CD14-positive monocyte (primary cell): ENCODE measurements at regions not wholly inside any gene's neighbourhood (a gene's known extent, or its start where the extent isn't known, plus 50 kb on each side); places are given as distances from the start of the nearest gene placed in this dataset.

Source experiments
- DNase-seq, 3 donors: peaks; one replicate each; pipeline ENCODE4 v3.0.0-alpha.2; 2011 to 2022
- H2AFZ ChIP-seq: 2 replicates; pipeline ENCODE4 v1.6.0; 2012; ENCODE audit warnings: mild to moderate bottlenecking, low read depth, low read length, inconsistent platforms; ENCODE audit not compliant: insufficient read depth, poor library complexity, severe bottlenecking
- H3K27ac ChIP-seq, 2 donors: 1 replicate in 1 of 2; 2 replicates in 1 of 2; pipeline ENCODE4 v1.5.1; 2012 to 2013; ENCODE audit warnings: low read length in 2 of 2, control low read depth in 1 of 2, inconsistent platforms in 1 of 2, low read depth in 1 of 2, mild to moderate bottlenecking in 1 of 2
- H3K27me3 ChIP-seq, 2 donors: one replicate each; pipeline versions ENCODE4 v1.6.0 to v1.6.1; 2011 to 2013; ENCODE audit warnings: low read length in 2 of 2; ENCODE audit not compliant: control insufficient read depth in 2 of 2, insufficient read depth in 2 of 2
- H3K36me3 ChIP-seq, 2 donors: replicated peaks in 1 of 2; 1 replicate in 1 of 2; 2 replicates in 1 of 2; pipeline versions ENCODE4 v1.5.1 to v1.6.1; 2012 to 2013; ENCODE audit warnings: low read length in 2 of 2, control low read depth in 1 of 2, inconsistent platforms in 1 of 2, mild to moderate bottlenecking in 1 of 2; ENCODE audit not compliant: insufficient read depth in 2 of 2, control insufficient read depth in 1 of 2
- H3K4me1 ChIP-seq, 2 donors: 1 replicate in 1 of 2; 2 replicates in 1 of 2; pipeline versions ENCODE4 v1.5.1 to v1.6.1; 2012 to 2013; ENCODE audit warnings: low read length in 2 of 2, control low read depth in 1 of 2, inconsistent platforms in 1 of 2, mild to moderate bottlenecking in 1 of 2, moderate library complexity in 1 of 2; ENCODE audit not compliant: insufficient read depth in 2 of 2, control insufficient read depth in 1 of 2
- H3K4me2 ChIP-seq: replicated peaks from 2 replicates; pipeline ENCODE3; 2012; ENCODE audit warnings: low read length, moderate library complexity, mild to moderate bottlenecking; ENCODE audit not compliant: poor library complexity, severe bottlenecking; ENCODE audit errors: extremely low read depth
- H3K4me3 ChIP-seq, 3 experiments: fragments of 200-600 bp in 1 of 3; sonication (generic) in 1 of 3; replicated peaks in 1 of 3; 1 replicate in 2 of 3; 2 replicates in 1 of 3; pipeline ENCODE4 v1.5.1; 2011 to 2013; ENCODE audit warnings: low read length in 3 of 3, mild to moderate bottlenecking in 3 of 3, control low read depth in 2 of 3, low read depth in 2 of 3, inconsistent platforms in 1 of 3, moderate library complexity in 1 of 3
- H3K79me2 ChIP-seq: 2 replicates; pipeline ENCODE4 v1.6.0; 2012; ENCODE audit warnings: mild to moderate bottlenecking, control low read depth, inconsistent platforms, low read length, moderate library complexity; ENCODE audit not compliant: insufficient read depth
- H3K9ac ChIP-seq: 2 replicates; pipeline ENCODE4 v1.6.0; 2017; ENCODE audit warnings: low read length, mild to moderate bottlenecking; ENCODE audit not compliant: insufficient read depth, poor library complexity, severe bottlenecking
- H3K9me3 ChIP-seq, 2 donors: replicated peaks in 1 of 2; 1 replicate in 1 of 2; 2 replicates in 1 of 2; pipeline versions ENCODE4 v1.5.1 to v1.6.1; 2012 to 2013; ENCODE audit warnings: low read length in 2 of 2, control low read depth in 1 of 2; ENCODE audit not compliant: control insufficient read depth in 1 of 2, insufficient read depth in 1 of 2
- H4K20me1 ChIP-seq: 2 replicates; pipeline ENCODE4 v1.6.0; 2012; ENCODE audit warnings: mild to moderate bottlenecking, low read length, control low read depth, moderate library complexity; ENCODE audit not compliant: insufficient read depth
- H3K27ac Mint-ChIP-seq, 7 donors: one replicate each; pipeline ENCODE4 v1.8.0; 2020; ENCODE audit warnings: mild to moderate bottlenecking in 7 of 7, mixed read lengths in 7 of 7, moderate library complexity in 6 of 7, inconsistent platforms in 2 of 7
- H3K27me3 Mint-ChIP-seq, 3 donors: one replicate each; pipeline ENCODE4 v1.8.0; 2021 to 2022; ENCODE audit warnings: low read depth in 3 of 3, mild to moderate bottlenecking in 3 of 3, mixed read lengths in 3 of 3, moderate library complexity in 3 of 3, inconsistent platforms in 1 of 3
- H3K36me3 Mint-ChIP-seq, 2 donors: one replicate each; pipeline ENCODE4 v1.8.0; 2020; ENCODE audit warnings: mixed read lengths in 2 of 2, inconsistent platforms in 1 of 2, mild to moderate bottlenecking in 1 of 2
- H3K4me1 Mint-ChIP-seq: one replicate; pipeline ENCODE4 v1.8.0; 2020; ENCODE audit warnings: mild to moderate bottlenecking, mixed read lengths
- H3K4me3 Mint-ChIP-seq, 2 donors: one replicate each; pipeline ENCODE4 v1.8.0; 2020; ENCODE audit warnings: mild to moderate bottlenecking in 2 of 2, mixed read lengths in 2 of 2, moderate library complexity in 1 of 2
- H3K9me3 Mint-ChIP-seq, 7 donors: one replicate each; pipeline ENCODE4 v1.8.0; 2020 to 2022; ENCODE audit warnings: mixed read lengths in 7 of 7, mild to moderate bottlenecking in 6 of 7, moderate library complexity in 6 of 7, inconsistent platforms in 2 of 7
- CTCF ChIP-seq: fragments of 200-600 bp; IDR thresholded peaks from one replicate; pipeline ENCODE4 v1.8.0; 2022; ENCODE audit warnings: antibody characterized with exemption, mild to moderate bottlenecking
- WGBS: methylation state at CpG from one replicate; pipeline ENCODE4 v1.1.5; 2013; ENCODE audit warnings: missing lambda C conversion rate; ENCODE audit not compliant: insufficient coverage; 5-methylcytosine and 5-hydroxymethylcytosine counted together
- intact Hi-C, 2 donors: fragments of 100-400 bp; cut with micrococcal nuclease; formaldehyde crosslinking; loops; one replicate each; pipeline versions ENCODE4 v1.15.0 to v1.15.1; 2023

- no peak overlapping the region for H3K27ac ChIP-seq
- Mint-ChIP-seq H3K9me3 (peaks cover 0 to 2% (median 0%) of the 10 kb centered on the region in 7 donors), H3K27me3 (no peaks in the 10 kb centered on the region), H3K36me3 (no peaks in the 10 kb centered on the region), H3K4me1 (no peaks in the 10 kb centered on the region), H3K4me3 (no peak overlapping the region), H3K27ac (no peak overlapping the region)
- DNase-seq, result no peak
- H3K36me3 ChIP-seq, result no peaks in the 10 kb centered on the region
- H3K9ac ChIP-seq, result no peak overlapping the region
- H3K4me2 ChIP-seq, result no peak overlapping the region
- no peaks in the 10 kb centered on the region for H3K9me3 ChIP-seq
- 100% methylated on average over 1 of the region's 3 CpGs for WGBS
- no peaks in the 10 kb centered on the region for H3K4me1 ChIP-seq
- TF ChIP-seq CTCF, result no peak
- no peaks in the 10 kb centered on the region for H3K27me3 ChIP-seq
- intact Hi-C loops, result no loop called here
- H2AFZ ChIP-seq, result no peak overlapping the region
- no peaks in the 10 kb centered on the region for H3K79me2 ChIP-seq
- no peak overlapping the region for H3K4me3 ChIP-seq
- no peaks in the 10 kb centered on the region for H4K20me1 ChIP-seq
Observed at GRCh38 chr18:41881285-41881684, 73.7 kb upstream of the PIK3C3 start.

- H3K9me3 Mint-ChIP-seq, result peaks cover 0 to 2% (median 0%) of the 10 kb centered on the region in 7 donors
- no peaks in the 10 kb centered on the region for H3K9me3 ChIP-seq
- no peak overlapping the region for H3K4me2 ChIP-seq
- no peaks in the 10 kb centered on the region for H3K4me1 ChIP-seq
- TF ChIP-seq CTCF, result no peak
- H2AFZ ChIP-seq, result no peak overlapping the region
- WGBS, result no CpG with 5 or more reads among the region's 3 CpGs
- peaks cover 0 to 2% (median 0%) of the 10 kb centered on the region in 3 donors for H3K27me3 Mint-ChIP-seq
- no peak overlapping the region for H3K4me3 Mint-ChIP-seq
- no peak overlapping the region for H3K27ac Mint-ChIP-seq
- H3K27ac ChIP-seq, result no peak overlapping the region
- H3K4me3 ChIP-seq, result no peak overlapping the region
- no peaks in the 10 kb centered on the region for H4K20me1 ChIP-seq
- no peaks in the 10 kb centered on the region for H3K79me2 ChIP-seq
- no peaks in the 10 kb centered on the region for H3K36me3 Mint-ChIP-seq
- DNase-seq, result no peak
- H3K36me3 ChIP-seq, result no peaks in the 10 kb centered on the region
- no peak overlapping the region for H3K9ac ChIP-seq
- H3K27me3 ChIP-seq, result no peaks in the 10 kb centered on the region
- H3K4me1 Mint-ChIP-seq, result no peaks in the 10 kb centered on the region
- intact Hi-C loops, result no loop called here
Observed at GRCh38 chr18:41879256-41879655, 75.8 kb upstream of the PIK3C3 start.
